SK-N-SH treated with all-trans-retinoic acid at 6 μM for 48 hours (cell line): ENCODE measurements at regions not wholly inside any gene's neighbourhood (a gene's known extent, or its start where the extent isn't known, plus 50 kb on each side); places are given as distances from the start of the nearest gene placed in this dataset.

Experiments
- ATAC-seq: fragments of 200-7000 bp; cut with Tn5 transposase; 3 replicates; pipeline ENCODE4 v1.9.1; 2020; ENCODE audit warnings: mild to moderate bottlenecking, moderate library complexity
- ARNTL ChIP-seq: fragments of 450-650 bp; formaldehyde crosslinking; IDR thresholded peaks from 2 replicates; pipeline ENCODE4 v1.5.0; 2020; ENCODE audit warnings: low read depth, mild to moderate bottlenecking, moderate library complexity, borderline replicate concordance
- CREB5 ChIP-seq: fragments of 250-450 bp; sonication (Bioruptor Pico); IDR thresholded peaks from 2 replicates; pipeline ENCODE4 v1.5.1; 2020; ENCODE audit warnings: low read depth, mild to moderate bottlenecking, moderate library complexity
- CSDC2 ChIP-seq: fragments of 250-450 bp; sonication (Bioruptor Pico); IDR thresholded peaks from 2 replicates; pipeline ENCODE4 v1.5.0; 2020; ENCODE audit warnings: mild to moderate bottlenecking, moderate library complexity
- CSRNP3 ChIP-seq: fragments of 250-450 bp; sonication (Bioruptor Pico); IDR thresholded peaks from 2 replicates; pipeline ENCODE4 v1.5.1; 2021; ENCODE audit warnings: mild to moderate bottlenecking, moderate library complexity
- ESRRG ChIP-seq: fragments of 250-450 bp; sonication (Bioruptor Pico); IDR thresholded peaks from 2 replicates; pipeline ENCODE4 v1.6.1; 2021; ENCODE audit warnings: mild to moderate bottlenecking
- GLIS3 ChIP-seq: fragments of 250-450 bp; sonication (Bioruptor Pico); IDR thresholded peaks from 2 replicates; pipeline ENCODE4 v1.5.0; 2020; ENCODE audit warnings: mild to moderate bottlenecking, moderate library complexity
- ISL1 ChIP-seq: fragments of 250-450 bp; sonication (Bioruptor Pico); IDR thresholded peaks from 2 replicates; pipeline ENCODE4 v2.1.2; 2022; ENCODE audit warnings: mild to moderate bottlenecking, moderate library complexity
- OSR1 ChIP-seq: fragments of 250-450 bp; sonication (Bioruptor Pico); IDR thresholded peaks from 2 replicates; pipeline ENCODE4 v1.8.0; 2022; ENCODE audit warnings: moderate library complexity, mild to moderate bottlenecking, inconsistent platforms
- PATZ1 ChIP-seq: fragments of 250-450 bp; sonication (Bioruptor Pico); IDR thresholded peaks from 2 replicates; pipeline ENCODE4 v1.8.0; 2020; ENCODE audit warnings: mild to moderate bottlenecking, moderate library complexity, borderline replicate concordance
- POU6F1 ChIP-seq: fragments of 250-450 bp; sonication (Bioruptor Pico); IDR thresholded peaks from 2 replicates; pipeline ENCODE4 v1.8.0; 2021; ENCODE audit warnings: low read depth, mild to moderate bottlenecking, moderate library complexity, borderline replicate concordance
- RARB ChIP-seq: fragments of 250-450 bp; sonication (Bioruptor Pico); IDR thresholded peaks from 2 replicates; pipeline ENCODE4 v1.8.0; 2021; ENCODE audit warnings: mild to moderate bottlenecking, moderate library complexity
- SNAI2 ChIP-seq: fragments of 250-450 bp; sonication (Bioruptor Pico); IDR thresholded peaks from 2 replicates; pipeline ENCODE4 v1.5.0; 2020; ENCODE audit warnings: mild to moderate bottlenecking, moderate library complexity
- TCF4 ChIP-seq: fragments of 250-450 bp; sonication (Bioruptor Pico); IDR thresholded peaks from 2 replicates; pipeline ENCODE4 v1.8.0; 2021; ENCODE audit warnings: mild to moderate bottlenecking, moderate library complexity, borderline replicate concordance
- TOX ChIP-seq: fragments of 250-450 bp; sonication (Bioruptor Pico); IDR thresholded peaks from 2 replicates; pipeline ENCODE4 v1.8.0; 2021; ENCODE audit warnings: mild to moderate bottlenecking, moderate library complexity, borderline replicate concordance
- TSHZ2 ChIP-seq: fragments of 250-450 bp; sonication (Bioruptor Pico); IDR thresholded peaks from 2 replicates; pipeline ENCODE4 v1.5.0; 2020; ENCODE audit warnings: mild to moderate bottlenecking, moderate library complexity
- ZC3H10 ChIP-seq: fragments of 250-450 bp; sonication (Bioruptor Pico); IDR thresholded peaks from 2 replicates; pipeline ENCODE4 v1.5.1; 2021; ENCODE audit warnings: mild to moderate bottlenecking, moderate library complexity
- ZFP3 ChIP-seq: fragments of 250-450 bp; sonication (Bioruptor Pico); IDR thresholded peaks from 2 replicates; pipeline ENCODE4 v1.5.0; 2020; ENCODE audit warnings: mild to moderate bottlenecking, moderate library complexity
- ZFP30 ChIP-seq: fragments of 450-650 bp; formaldehyde crosslinking; IDR thresholded peaks from 2 replicates; pipeline ENCODE4 v1.5.0; 2022; ENCODE audit warnings: mild to moderate bottlenecking, moderate library complexity
- ZNF565 ChIP-seq: fragments of 450-650 bp; formaldehyde crosslinking; conservative IDR thresholded peaks from 2 replicates; pipeline ENCODE4 v1.5.0; 2020; ENCODE audit warnings: low read depth, mild to moderate bottlenecking, moderate library complexity
- ZNF70 ChIP-seq: fragments of 450-650 bp; formaldehyde crosslinking; IDR thresholded peaks from 2 replicates; pipeline ENCODE4 v1.5.0; 2020; ENCODE audit warnings: mild to moderate bottlenecking, moderate library complexity
- ZNF8 ChIP-seq: fragments of 450-650 bp; formaldehyde crosslinking; IDR thresholded peaks from 2 replicates; pipeline ENCODE4 v1.5.0; 2020; ENCODE audit warnings: mild to moderate bottlenecking, moderate library complexity

GRCh38 chr3:194738254-194739093 lies 52.8 kb downstream of the FAM43A start:
- peak; percentile 73 for ATAC-seq
- TF ChIP-seq ISL1 (CRISPR knock-in tag) (no peak), ZFP30 (no peak), TOX (no peak), TSHZ2 (peak; percentile 15; the same call in 1 of the 2 replicates), TCF4 (CRISPR knock-in tag) (peak; percentile 41; the same call in 1 of the 2 replicates), ARNTL (CRISPR knock-in tag) (no peak)

GRCh38 chr3:194739498-194740284 lies 54.0 kb downstream of the FAM43A start:
- ATAC-seq, result no peak
- no peak for TF ChIP-seq OSR1
- TF ChIP-seq CREB5 (CRISPR knock-in tag), result no peak
- no peak for TF ChIP-seq ZFP3 (CRISPR knock-in tag)
- TF ChIP-seq GLIS3 (CRISPR knock-in tag), result no peak
- no peak for TF ChIP-seq CSDC2
- TF ChIP-seq SNAI2 (CRISPR knock-in tag), result no peak
- TF ChIP-seq ARNTL (CRISPR knock-in tag), result no peak
- TF ChIP-seq POU6F1 (CRISPR knock-in tag), result no peak
- no peak for TF ChIP-seq ZC3H10 (CRISPR knock-in tag)
- TF ChIP-seq RARB (CRISPR knock-in tag), result no peak
- TF ChIP-seq ZNF70, result no peak
- no peak for TF ChIP-seq TCF4 (CRISPR knock-in tag)
- TF ChIP-seq ZFP30, result no peak
- no peak for TF ChIP-seq TOX
- no peak for TF ChIP-seq ZNF8 (CRISPR knock-in tag)
- TF ChIP-seq ESRRG (CRISPR knock-in tag), result no peak
- TF ChIP-seq ZNF565 (CRISPR knock-in tag), result no peak
- TF ChIP-seq CSRNP3, result no peak
- no peak for TF ChIP-seq PATZ1 (CRISPR knock-in tag)
